Erythroblast (primary cell): ENCODE measurements at regions not wholly inside any gene's neighbourhood (a gene's known extent, or its start where the extent isn't known, plus 50 kb on each side); places are given as distances from the start of the nearest gene placed in this dataset.

ENCODE experiments used
- GATA1 ChIP-seq: IDR thresholded peaks from 2 replicates; pipeline ENCODE4 v1.6.1; 2011; ENCODE audit warnings: low read depth, mild to moderate bottlenecking, control low read depth, low read length, moderate library complexity
- POLR2A ChIP-seq: IDR thresholded peaks from 2 replicates; pipeline ENCODE4 v1.6.1; 2011; ENCODE audit warnings: mild to moderate bottlenecking, low read length

- TF ChIP-seq POLR2A: no peak
- TF ChIP-seq GATA1: no peak
Measured at GRCh38 chr11:29200791-29201562, 815.9 kb downstream of the KCNA4 start.
